H1 (cell line): ENCODE measurements at regions not wholly inside any gene's neighbourhood (a gene's known extent, or its start where the extent isn't known, plus 50 kb on each side); places are given as distances from the start of the nearest gene placed in this dataset.

Experiments used
- CTCF ChIA-PET: fragments of 300-600 bp; sonication (Branson Sonifier 250); formaldehyde crosslinking; loops from one replicate; lab custom pipeline; 2021; ENCODE audit not compliant: partially characterized antibody; lab: Charles Lee
- POLR2A ChIA-PET: fragments of 300-600 bp; sonication (Branson Sonifier 250); formaldehyde crosslinking; loops from one replicate; lab custom pipeline; 2021; ENCODE audit warnings: inconsistent platforms; ENCODE audit not compliant: partially characterized antibody; lab: Charles Lee
- DNase-seq, 2 experiments: peaks; one replicate each; pipeline versions ENCODE4 v3.0.0 to v3.0.0-alpha.2; 2010 to 2022; ENCODE audit warnings: low spot score in 2 of 2, low read depth in 1 of 2, mixed read lengths in 1 of 2
- FAIRE-seq: peaks from 2 replicates; lab custom pipeline; 2011; peaks lifted over from hg19 to GRCh38; lab: Jason Lieb, UNC
- H2AFZ ChIP-seq: 2 replicates; pipeline ENCODE4 v1.8.1; 2012; ENCODE audit warnings: low read length, inconsistent platforms
- H2AK5ac ChIP-seq: 2 replicates; pipeline ENCODE4 v1.6.1; 2013; ENCODE audit warnings: low read depth, low read length
- H2BK120ac ChIP-seq: replicated peaks from 2 replicates; pipeline ENCODE3; 2013; ENCODE audit warnings: low read depth, low read length, inconsistent platforms
- H2BK12ac ChIP-seq: 2 replicates; pipeline ENCODE4 v1.6.1; 2013; ENCODE audit warnings: low read depth, low read length
- H2BK15ac ChIP-seq: 2 replicates; pipeline ENCODE4 v1.6.1; 2013; ENCODE audit warnings: low read length
- H2BK20ac ChIP-seq: 2 replicates; pipeline ENCODE4 v1.6.1; 2013; ENCODE audit warnings: low read length
- H2BK5ac ChIP-seq: 2 replicates; pipeline ENCODE4 v1.6.1; 2013; ENCODE audit warnings: low read depth, low read length
- H3K14ac ChIP-seq: 2 replicates; pipeline ENCODE4 v1.6.1; 2013; ENCODE audit warnings: inconsistent platforms; ENCODE audit not compliant: insufficient read length
- H3K18ac ChIP-seq: 2 replicates; pipeline ENCODE4 v1.6.1; 2013; ENCODE audit warnings: low read length; ENCODE audit errors: extremely low read depth
- H3K23ac ChIP-seq: 2 replicates; pipeline ENCODE4 v1.6.1; 2013; ENCODE audit warnings: inconsistent platforms; ENCODE audit not compliant: insufficient read length
- H3K23me2 ChIP-seq: 2 replicates; pipeline ENCODE4 v1.6.1; 2013; ENCODE audit warnings: low read depth, low read length
- H3K27ac ChIP-seq: 2 replicates; pipeline ENCODE4 v1.6.1; 2011; ENCODE audit warnings: low read depth, low read length, inconsistent platforms
- H3K27me3 ChIP-seq, 4 experiments: replicated peaks in 1 of 4; 1 replicate in 1 of 4; 2 replicates in 3 of 4; pipeline versions ENCODE4 v1.6.1 to v1.8.1; 2011 to 2013; ENCODE audit warnings: low read length in 3 of 4, mild to moderate bottlenecking in 3 of 4, inconsistent platforms in 2 of 4, mixed read lengths in 2 of 4, moderate library complexity in 1 of 4; ENCODE audit not compliant: control insufficient read depth in 3 of 4, insufficient read depth in 3 of 4; ENCODE audit errors: extremely low read depth in 1 of 4
- H3K36me3 ChIP-seq, 4 experiments: 2 replicates each; pipeline versions ENCODE4 v1.6.1 to v1.8.1; 2011 to 2013; ENCODE audit warnings: mild to moderate bottlenecking in 4 of 4, low read length in 3 of 4, moderate library complexity in 2 of 4, control low read depth in 1 of 4, inconsistent platforms in 1 of 4; ENCODE audit not compliant: insufficient read depth in 4 of 4, control insufficient read depth in 2 of 4
- H3K4ac ChIP-seq: replicated peaks from 2 replicates; pipeline ENCODE3; 2013; ENCODE audit warnings: low read length, low read depth, mixed read lengths, inconsistent platforms; ENCODE audit not compliant: insufficient read length
- H3K4me1 ChIP-seq, 4 experiments: replicated peaks in 1 of 4; 1 replicate in 1 of 4; 2 replicates in 3 of 4; pipeline versions ENCODE4 v1.6.1 to v1.8.1; 2011 to 2013; ENCODE audit warnings: low read length in 3 of 4, inconsistent platforms in 2 of 4, mixed read lengths in 1 of 4; ENCODE audit not compliant: insufficient read depth in 4 of 4, control insufficient read depth in 3 of 4
- H3K4me2 ChIP-seq, 2 experiments: 2 replicates each; pipeline versions ENCODE4 v1.6.1 to v1.8.1; 2011 to 2013; ENCODE audit warnings: low read depth in 2 of 2, low read length in 2 of 2, control low read depth in 1 of 2, inconsistent platforms in 1 of 2, mild to moderate bottlenecking in 1 of 2; ENCODE audit not compliant: insufficient read depth in 1 of 2
- H3K4me3 ChIP-seq, 4 experiments: fragments of 200-600, 300-600 bp in 1 of 4; sonication (generic), shearing (Covaris generic), sonication (Bioruptor Twin) in 1 of 4; 2 replicates each; pipeline versions ENCODE4 v1.5.1 to v1.8.1; 2011 to 2016; ENCODE audit warnings: low read length in 4 of 4, low read depth in 3 of 4, control low read depth in 2 of 4, inconsistent platforms in 2 of 4, mild to moderate bottlenecking in 2 of 4, mixed read lengths in 1 of 4, moderate library complexity in 1 of 4; ENCODE audit not compliant: insufficient read depth in 2 of 4; ENCODE audit errors: extremely low read depth in 1 of 4
- H3K56ac ChIP-seq: replicated peaks from 2 replicates; pipeline ENCODE3; 2013; ENCODE audit warnings: low read depth, mild to moderate bottlenecking, mixed read lengths, low read length, inconsistent platforms; ENCODE audit not compliant: insufficient read length
- H3K79me1 ChIP-seq: 2 replicates; pipeline ENCODE4 v1.6.1; 2013; ENCODE audit warnings: low read depth, low read length, control low read depth
- H3K79me2 ChIP-seq, 2 experiments: 2 replicates each; pipeline versions ENCODE4 v1.6.1 to v1.8.1; 2012 to 2013; ENCODE audit warnings: low read length in 2 of 2, mild to moderate bottlenecking in 2 of 2, inconsistent platforms in 1 of 2; ENCODE audit not compliant: insufficient read depth in 2 of 2, control insufficient read depth in 1 of 2
- H3K9ac ChIP-seq, 4 experiments: replicated peaks in 1 of 4; 1 replicate in 1 of 4; 2 replicates in 3 of 4; pipeline versions ENCODE4 v1.6.1 to v1.8.1; 2011 to 2013; ENCODE audit warnings: low read depth in 3 of 4, low read length in 3 of 4, control low read depth in 2 of 4, mild to moderate bottlenecking in 2 of 4, moderate library complexity in 2 of 4, inconsistent platforms in 1 of 4; ENCODE audit errors: extremely low read depth in 1 of 4
- H3K9me3 ChIP-seq, 2 experiments: 2 replicates each; pipeline versions ENCODE4 v1.6.1 to v1.8.1; 2012 to 2013; ENCODE audit warnings: mild to moderate bottlenecking in 2 of 2, moderate library complexity in 2 of 2, control low read depth in 1 of 2, inconsistent platforms in 1 of 2, low read depth in 1 of 2, low read length in 1 of 2, mixed read lengths in 1 of 2; ENCODE audit not compliant: insufficient read depth in 2 of 2
- H4K20me1 ChIP-seq, 2 experiments: replicated peaks in 1 of 2; 2 replicates each; pipeline versions ENCODE3 to v1.8.1; 2011 to 2013; ENCODE audit warnings: inconsistent platforms in 2 of 2, low read length in 2 of 2, mild to moderate bottlenecking in 1 of 2; ENCODE audit not compliant: insufficient read depth in 2 of 2, control insufficient read depth in 1 of 2
- H4K5ac ChIP-seq: 2 replicates; pipeline ENCODE4 v1.6.1; 2013; ENCODE audit warnings: low read length, low read depth, mixed read lengths, inconsistent platforms; ENCODE audit not compliant: insufficient read length
- H4K8ac ChIP-seq: 2 replicates; pipeline ENCODE4 v1.8.0; 2013; ENCODE audit warnings: mild to moderate bottlenecking, moderate library complexity, low read length, inconsistent platforms; ENCODE audit not compliant: insufficient read depth; ENCODE audit errors: extremely low read depth
- H4K91ac ChIP-seq: replicated peaks from 2 replicates; pipeline ENCODE3; 2013; ENCODE audit warnings: low read length, mixed read lengths, inconsistent platforms; ENCODE audit not compliant: insufficient read length
- GABPA ChIP-seq: IDR thresholded peaks from 2 replicates; pipeline ENCODE4 v1.6.1; 2011; ENCODE audit warnings: mild to moderate bottlenecking, low read length, moderate library complexity, borderline replicate concordance; ENCODE audit not compliant: insufficient read depth
- JUND ChIP-seq: IDR thresholded peaks from 2 replicates; pipeline ENCODE4 v1.6.1; 2011; ENCODE audit warnings: mild to moderate bottlenecking, improper control_type of control experiment, low read length
- KDM4A ChIP-seq: IDR thresholded peaks from one replicate; pipeline ENCODE4 v1.7.1; 2012; ENCODE audit warnings: low read depth, mild to moderate bottlenecking, moderate library complexity, low read length, inconsistent platforms; ENCODE audit not compliant: severe bottlenecking
- MAFK ChIP-seq: IDR thresholded peaks from 2 replicates; pipeline ENCODE4 v1.6.1; 2012; ENCODE audit warnings: low read depth, mild to moderate bottlenecking, improper control_type of control experiment, low read length
- RNF2 ChIP-seq: fragments of 200-900, 300-1000 bp; sonication (generic); IDR thresholded peaks from 2 replicates; pipeline ENCODE4 v1.7.1; 2016; ENCODE audit warnings: borderline replicate concordance, low read depth, mild to moderate bottlenecking, antibody characterized with exemption, low read length; ENCODE audit not compliant: poor library complexity, severe bottlenecking; ENCODE audit errors: missing control alignments
- SP1 ChIP-seq: IDR thresholded peaks from 2 replicates; pipeline ENCODE4 v1.6.1; 2011; ENCODE audit warnings: low read depth, low read length
- WGBS, 2 experiments: shearing (Covaris generic) in 1 of 2; methylation state at CpG; one replicate each; pipeline versions ENCODE4 v1.1.6 to v1.1.7; 2013 to 2015; ENCODE audit warnings: low lambda C conversion rate in 2 of 2, mixed read lengths in 2 of 2, inconsistent platforms in 1 of 2, low coverage in 1 of 2, missing lambda C conversion rate in 1 of 2; ENCODE audit not compliant: insufficient replicate concordance in 2 of 2, insufficient coverage in 1 of 2, insufficient read length in 1 of 2; ENCODE audit errors: extremely low coverage in 1 of 2, missing lambda C conversion rate in 1 of 2; 5-methylcytosine and 5-hydroxymethylcytosine counted together
- TF ChIP-seq, protein P1 (sequence below): IDR thresholded peaks from 2 replicates; pipeline ENCODE4 v1.6.1; 2012; ENCODE audit warnings: inconsistent platforms
- TF ChIP-seq, protein P2 (sequence below): IDR thresholded peaks from 2 replicates; pipeline ENCODE4 v1.6.1; 2011; ENCODE audit warnings: low read length, improper control_type of control experiment

DNA sequence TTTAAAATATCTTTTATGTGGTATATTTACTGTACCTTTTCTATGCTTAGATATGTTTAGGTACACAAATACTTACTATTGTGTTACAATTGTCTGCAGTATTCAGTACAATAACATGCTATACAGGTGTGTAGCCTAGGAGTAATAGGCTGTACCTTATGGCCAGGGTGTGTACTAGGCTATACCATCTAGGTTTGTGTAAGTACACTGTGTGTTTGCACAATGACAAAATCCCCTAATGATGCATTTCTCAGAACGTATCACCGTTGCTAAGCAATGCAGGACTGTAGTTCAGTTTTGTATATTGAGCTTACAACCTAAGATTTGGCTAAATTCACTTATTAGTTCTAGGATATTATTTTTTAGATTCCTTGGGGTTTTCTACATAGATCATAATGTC, 332.3 kb upstream of the HS6ST1 start:
- H3K27ac ChIP-seq = no peak overlapping the region
- no peak overlapping the region for H3K4me3 ChIP-seq
- no peak overlapping the region for H3K14ac ChIP-seq
- no peaks in the 10 kb centered on the region for H3K27me3 ChIP-seq
- no peak overlapping the region for H2BK20ac ChIP-seq
- no peaks in the 10 kb centered on the region for H4K20me1 ChIP-seq
- no peak overlapping the region for H3K4ac ChIP-seq
- no peak overlapping the region for H2BK12ac ChIP-seq
- peaks cover 0 to 2% (median under 1%) of the 10 kb centered on the region in 4 experiments; a peak in 4 of 7 replicates for H3K4me1 ChIP-seq
- FAIRE-seq (no peak), DNase-seq (no peak)
- CTCF ChIA-PET = interaction anchor here (1.0 kb wide), 1 partner anchor 85 kb away, joined by 3 read pairs; no protein-coding TSS in a partner anchor
- no peak overlapping the region for H2AFZ ChIP-seq
- H4K91ac ChIP-seq = no peak overlapping the region
- H4K5ac ChIP-seq = no peak overlapping the region
- no peak overlapping the region for H2BK120ac ChIP-seq
- no peak overlapping the region for H2AK5ac ChIP-seq
- 84% methylated on average over 2 of the region's 2 CpGs; no CpG with 5 or more reads in 1 of the 2 experiments for WGBS, 2 experiments
- no peak overlapping the region for H3K9ac ChIP-seq
- no peaks in the 10 kb centered on the region for H3K79me1 ChIP-seq
- POLR2A ChIA-PET = no interaction called here
- TF ChIP-seq SP1 (no peak), KDM4A (no peak), MAFK (no peak), JUND (no peak), RNF2 (no peak), GABPA (no peak)
- TF ChIP-seq, protein P1, sequence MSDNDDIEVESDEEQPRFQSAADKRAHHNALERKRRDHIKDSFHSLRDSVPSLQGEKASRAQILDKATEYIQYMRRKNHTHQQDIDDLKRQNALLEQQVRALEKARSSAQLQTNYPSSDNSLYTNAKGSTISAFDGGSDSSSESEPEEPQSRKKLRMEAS = no peak
- TF ChIP-seq, protein P2, sequence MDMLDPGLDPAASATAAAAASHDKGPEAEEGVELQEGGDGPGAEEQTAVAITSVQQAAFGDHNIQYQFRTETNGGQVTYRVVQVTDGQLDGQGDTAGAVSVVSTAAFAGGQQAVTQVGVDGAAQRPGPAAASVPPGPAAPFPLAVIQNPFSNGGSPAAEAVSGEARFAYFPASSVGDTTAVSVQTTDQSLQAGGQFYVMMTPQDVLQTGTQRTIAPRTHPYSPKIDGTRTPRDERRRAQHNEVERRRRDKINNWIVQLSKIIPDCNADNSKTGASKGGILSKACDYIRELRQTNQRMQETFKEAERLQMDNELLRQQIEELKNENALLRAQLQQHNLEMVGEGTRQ = no peak
- H3K23ac ChIP-seq = no peak overlapping the region
- no peaks in the 10 kb centered on the region for H3K36me3 ChIP-seq
- H4K8ac ChIP-seq = no peak overlapping the region
- no peak overlapping the region for H3K56ac ChIP-seq
- H2BK15ac ChIP-seq = no peak overlapping the region
- H3K23me2 ChIP-seq = no peaks in the 10 kb centered on the region
- no peak overlapping the region for H2BK5ac ChIP-seq
- no peak overlapping the region for H3K18ac ChIP-seq
- no peaks in the 10 kb centered on the region for H3K9me3 ChIP-seq
- H3K79me2 ChIP-seq = no peaks in the 10 kb centered on the region
- H3K4me2 ChIP-seq = no peak overlapping the region
